Heart right ventricle (tissue), 16 donors: ENCODE measurements at regions not wholly inside any gene's neighbourhood (a gene's known extent, or its start where the extent isn't known, plus 50 kb on each side); places are given as distances from the start of the nearest gene placed in this dataset.
"Not testable (repeated sequence)": the region's sequence is repeated elsewhere in the genome, so short reads cannot be mapped to it uniquely, and the experiment has no call there.

ENCODE experiments used
- ATAC-seq, 8 donors: fragments of 200-7000 bp; cut with Tn5 transposase; one replicate each; pipeline ENCODE4 v1.9.1; 2020; ENCODE audit warnings: mild to moderate bottlenecking in 8 of 8, moderate library complexity in 8 of 8, moderate number of reproducible peaks in 1 of 8
- DNase-seq, 2 donors: peaks; one replicate each; pipeline ENCODE4 v3.0.0-alpha.2; 2020
- H3K27ac ChIP-seq, 10 donors: fragments of 200-600 bp; sonication (generic) in 2 of 10; one replicate each; pipeline versions ENCODE4 v1.5.0 to v1.8.0; 2020 to 2022; ENCODE audit warnings: mild to moderate bottlenecking in 3 of 10
- H3K27me3 ChIP-seq, 7 donors: fragments of 200-600 bp; one replicate each; pipeline ENCODE4 v1.8.0; 2021 to 2022; ENCODE audit warnings: mild to moderate bottlenecking in 2 of 7
- H3K36me3 ChIP-seq, 9 donors: fragments of 200-600 bp; sonication (generic) in 1 of 9; one replicate each; pipeline versions ENCODE4 v1.5.0 to v1.8.0; 2020 to 2022; ENCODE audit warnings: mild to moderate bottlenecking in 2 of 9
- H3K4me1 ChIP-seq, 9 donors: fragments of 200-600 bp; sonication (generic) in 1 of 9; one replicate each; pipeline versions ENCODE4 v1.5.0 to v1.8.0; 2020 to 2022; ENCODE audit warnings: mild to moderate bottlenecking in 4 of 9
- H3K4me3 ChIP-seq, 10 donors: fragments of 200-600 bp; sonication (generic) in 2 of 10; one replicate each; pipeline versions ENCODE4 v1.5.0 to v1.8.0; 2020 to 2022; ENCODE audit warnings: mild to moderate bottlenecking in 7 of 10, moderate library complexity in 2 of 10
- H3K9me3 ChIP-seq, 11 donors: fragments of 200-600 bp in 10 of 11; sonication (generic) in 2 of 11; one replicate each; pipeline versions ENCODE4 v1.5.0 to v1.8.0; 2013 to 2022; ENCODE audit warnings: mild to moderate bottlenecking in 2 of 11, control low read depth in 1 of 11, moderate library complexity in 1 of 11
- whole genome bisulfite sequencing, 2 donors: extraction: QIAGEN DNeasy Blood & Tissue Kit; methylation state at CpG; one replicate each; pipeline ENCODE4 v1.1.7; 2013; ENCODE audit warnings: inconsistent platforms in 1 of 2; 5-methylcytosine and 5-hydroxymethylcytosine counted together
- intact Hi-C, 10 donors: fragments of 100-400 bp; cut with DNase I; formaldehyde crosslinking; loops; one replicate each; pipeline versions ENCODE4 v1.11.1 to v1.14.2; 2022
- TF ChIP-seq, protein P1 (sequence below), 9 donors: fragments of 200-600 bp; sonication (generic) in 2 of 9; IDR thresholded peaks; one replicate each; pipeline versions ENCODE4 v1.5.0 to v1.8.0; 2021 to 2022; ENCODE audit warnings: antibody characterized with exemption in 9 of 9, mild to moderate bottlenecking in 5 of 9, moderate library complexity in 1 of 9
- donor health status: Arrhythmogenic right ventricular cardiomyopathy.
- donor health status: ischemic (EF 13 %, LVEDD 7.1; RV severe dilation, severe dysfunction).
- donor health status: healthy with polysubstance abuse.
- donor health status: DM: no; HTN: yes; CAD: no.
- donor health status: DM: no; HTN: no; CAD: no.
- donor health status: ischemic (EF 25% LVEDD 6.9; RV normal size, moderate dysfunction).
- donor health status: ischemic (EF 25% LVEDD 5.7; RV mildly dilated, moderate dysfunction).
- donor health status: healthy.
- donor health status: DM: yes; HTN: yes; CAD: no.
- donor health status: Ischemic cardiomyopathy.
- donor health status: ischemic (EF 35%, LVEDD 5.7; RV mildly dilated, moderate dysfunction).
- donor health status: nonischemic (EF 11% LVEDD 7.7; RV severe dilation, severe dysfunction).
- donor health status: DM: yes; HTN: yes; CAD: no.
- donor health status: PGD.
- donor health status: ischemic (EF 29% LVEDD 5.4; RV normal size, mild dysfunction).
- donor health status: nonischemic (EF 23%, LVEDD 6.1; RV moderate dilation, normal function).

DNA sequence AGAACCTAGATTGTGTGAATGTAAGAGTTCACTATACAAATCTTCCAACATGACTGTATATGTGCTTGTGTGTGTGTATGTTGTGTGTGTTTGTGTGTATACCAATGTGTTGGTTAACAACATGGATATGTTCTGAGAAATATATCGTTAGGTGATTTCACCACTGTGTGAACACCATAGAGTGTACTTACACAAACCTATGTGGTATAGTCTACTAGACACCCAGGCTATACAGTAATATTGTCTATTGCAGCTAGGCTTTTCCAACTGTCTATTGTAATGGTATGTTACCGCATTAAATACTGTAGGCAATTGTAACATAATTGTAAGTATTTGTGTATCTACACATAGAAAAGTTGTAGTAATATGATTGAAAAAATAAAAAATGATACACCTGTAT is 959.2 kb upstream of the SEMA6A start:
- H3K4me3 ChIP-seq: no peak overlapping the region
- H3K27ac ChIP-seq: no peak overlapping the region
- no peak for ATAC-seq
- H3K27me3 ChIP-seq: no peaks in the 10 kb centered on the region
- H3K36me3 ChIP-seq: no peaks in the 10 kb centered on the region
- intact Hi-C loops: no loop called here
- WGBS, 2 donors: 98% methylated on average over 2 of the region's 2 CpGs
- no peak for DNase-seq
- H3K4me1 ChIP-seq: no peaks in the 10 kb centered on the region
- TF ChIP-seq, protein P1, sequence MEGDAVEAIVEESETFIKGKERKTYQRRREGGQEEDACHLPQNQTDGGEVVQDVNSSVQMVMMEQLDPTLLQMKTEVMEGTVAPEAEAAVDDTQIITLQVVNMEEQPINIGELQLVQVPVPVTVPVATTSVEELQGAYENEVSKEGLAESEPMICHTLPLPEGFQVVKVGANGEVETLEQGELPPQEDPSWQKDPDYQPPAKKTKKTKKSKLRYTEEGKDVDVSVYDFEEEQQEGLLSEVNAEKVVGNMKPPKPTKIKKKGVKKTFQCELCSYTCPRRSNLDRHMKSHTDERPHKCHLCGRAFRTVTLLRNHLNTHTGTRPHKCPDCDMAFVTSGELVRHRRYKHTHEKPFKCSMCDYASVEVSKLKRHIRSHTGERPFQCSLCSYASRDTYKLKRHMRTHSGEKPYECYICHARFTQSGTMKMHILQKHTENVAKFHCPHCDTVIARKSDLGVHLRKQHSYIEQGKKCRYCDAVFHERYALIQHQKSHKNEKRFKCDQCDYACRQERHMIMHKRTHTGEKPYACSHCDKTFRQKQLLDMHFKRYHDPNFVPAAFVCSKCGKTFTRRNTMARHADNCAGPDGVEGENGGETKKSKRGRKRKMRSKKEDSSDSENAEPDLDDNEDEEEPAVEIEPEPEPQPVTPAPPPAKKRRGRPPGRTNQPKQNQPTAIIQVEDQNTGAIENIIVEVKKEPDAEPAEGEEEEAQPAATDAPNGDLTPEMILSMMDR (IDR thresholded peaks at IDR 0.05): no peak
- H3K9me3 ChIP-seq: peaks cover 0 to 8% (median 0%) of the 10 kb centered on the region in 11 donors

- H3K36me3 ChIP-seq, intact Hi-C loops, H3K4me3 ChIP-seq, H3K27ac ChIP-seq, DNase-seq, H3K4me1 ChIP-seq, H3K27me3 ChIP-seq, H3K9me3 ChIP-seq, ATAC-seq: not testable (repeated sequence)
- WGBS, 2 donors: 95 to 96% methylated on average over 30 of the region's 30 CpGs
Measured at GRCh38 chr5:117533051-117533670, 958.5 kb upstream of the SEMA6A start.

- WGBS, 2 donors: 56 to 64% methylated on average over 3 of the region's 3 CpGs
- Histone ChIP-seq H3K4me1 (no peaks in the 10 kb centered on the region), H3K36me3 (no peaks in the 10 kb centered on the region), H3K27ac (no peak overlapping the region), H3K4me3 (no peak overlapping the region), H3K27me3 (no peaks in the 10 kb centered on the region), H3K9me3 (peaks cover 0 to 26% (median 0%) of the 10 kb centered on the region in 11 donors)
- no peak for ATAC-seq
- DNase-seq: no peak
- intact Hi-C loops: no loop called here
- TF ChIP-seq, protein P1 (IDR thresholded peaks at IDR 0.05): no peak
Measured at GRCh38 chr5:117519957-117520500, 945.4 kb upstream of the SEMA6A start.

- intact Hi-C loops: no loop called here
- no peaks in the 10 kb centered on the region for H3K36me3 ChIP-seq
- H3K27me3 ChIP-seq: no peaks in the 10 kb centered on the region
- ATAC-seq (no peak), DNase-seq (no peak)
- WGBS, 2 donors: 65 to 68% methylated on average over 2 of the region's 2 CpGs
- no peak overlapping the region for H3K4me3 ChIP-seq
- no peaks in the 10 kb centered on the region for H3K4me1 ChIP-seq
- H3K27ac ChIP-seq: no peak overlapping the region
- TF ChIP-seq, protein P1 (IDR thresholded peaks at IDR 0.05): no peak
- no peaks in the 10 kb centered on the region for H3K9me3 ChIP-seq
Measured at GRCh38 chr5:117504305-117504704, 929.7 kb upstream of the SEMA6A start.

DNA sequence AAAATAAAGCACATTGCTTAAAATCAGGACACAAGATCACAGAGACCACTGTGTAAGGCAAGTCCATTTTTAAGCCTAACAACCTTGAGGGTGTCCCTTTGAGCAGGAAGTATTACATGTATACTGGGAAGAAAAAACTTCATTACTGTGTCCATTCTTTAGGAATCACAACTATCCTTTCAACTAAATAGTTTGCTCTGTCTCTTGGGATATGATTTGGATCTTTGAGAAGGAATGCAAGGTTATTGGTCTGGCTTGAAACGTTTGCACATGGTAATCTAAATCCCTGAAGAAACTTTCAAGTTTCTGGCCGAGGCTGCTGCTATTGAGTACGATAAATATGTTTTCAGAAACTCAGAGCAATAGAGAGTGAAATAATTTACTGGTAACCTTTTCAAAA is 923.0 kb upstream of the SEMA6A start:
- intact Hi-C loops: no loop called here

More for the DNA sequence above, 923.0 kb upstream of the SEMA6A start:
- no peaks in the 10 kb centered on the region for H3K36me3 ChIP-seq
- ATAC-seq: no peak
- H3K4me3 ChIP-seq: no peak overlapping the region
- WGBS, 2 donors: 42 to 62% methylated on average over 3 of the region's 3 CpGs
- no peaks in the 10 kb centered on the region for H3K4me1 ChIP-seq
- DNase-seq: no peak
- H3K27me3 ChIP-seq: no peaks in the 10 kb centered on the region
- TF ChIP-seq, protein P1 (IDR thresholded peaks at IDR 0.05): no peak
- H3K9me3 ChIP-seq: peaks cover 0 to 13% (median 5%) of the 10 kb centered on the region in 11 donors
- no peak overlapping the region for H3K27ac ChIP-seq
